H1 (cell line): ENCODE measurements at regions not wholly inside any gene's neighbourhood (a gene's known extent, or its start where the extent isn't known, plus 50 kb on each side); places are given as distances from the start of the nearest gene placed in this dataset.

ENCODE experiments used
- ATF3 ChIP-seq: IDR thresholded peaks from 2 replicates; pipeline ENCODE4 v1.6.1; 2011; ENCODE audit warnings: low read depth, mild to moderate bottlenecking, low read length; ENCODE audit not compliant: insufficient read depth
- CHD2 ChIP-seq: IDR thresholded peaks from 2 replicates; pipeline ENCODE4 v1.6.1; 2012; ENCODE audit warnings: low read length, improper control_type of control experiment
- CTCF ChIP-seq, 3 experiments: IDR thresholded peaks; 1 replicate in 2 of 3; 2 replicates in 1 of 3; pipeline versions ENCODE4 v1.5.1 to v1.6.1; 2011; ENCODE audit warnings: low read length in 3 of 3, mild to moderate bottlenecking in 3 of 3, inconsistent platforms in 2 of 3, low read depth in 1 of 3, moderate library complexity in 1 of 3; ENCODE audit not compliant: insufficient read depth in 1 of 3; ENCODE audit errors: control extremely low read depth in 1 of 3
- JUN ChIP-seq: IDR thresholded peaks from 2 replicates; pipeline ENCODE4 v1.6.1; 2011; ENCODE audit warnings: low read depth, mild to moderate bottlenecking, improper control_type of control experiment, low read length
- MAX ChIP-seq: IDR thresholded peaks from 2 replicates; pipeline ENCODE4 v1.6.1; 2012; ENCODE audit warnings: inconsistent platforms
- POLR2A ChIP-seq, 2 experiments: IDR thresholded peaks; 1 replicate in 1 of 2; 2 replicates in 1 of 2; pipeline ENCODE4 v1.6.1; 2011; ENCODE audit warnings: low read depth in 2 of 2, low read length in 2 of 2, mild to moderate bottlenecking in 2 of 2; ENCODE audit errors: control extremely low read depth in 1 of 2
- SIN3A ChIP-seq, 2 experiments: IDR thresholded peaks in 1 of 2; conservative IDR thresholded peaks in 1 of 2; 2 replicates each; pipeline ENCODE4 v1.6.1; 2011 to 2012; ENCODE audit warnings: low read length in 2 of 2, improper control_type of control experiment in 1 of 2, low read depth in 1 of 2, mild to moderate bottlenecking in 1 of 2

DNA sequence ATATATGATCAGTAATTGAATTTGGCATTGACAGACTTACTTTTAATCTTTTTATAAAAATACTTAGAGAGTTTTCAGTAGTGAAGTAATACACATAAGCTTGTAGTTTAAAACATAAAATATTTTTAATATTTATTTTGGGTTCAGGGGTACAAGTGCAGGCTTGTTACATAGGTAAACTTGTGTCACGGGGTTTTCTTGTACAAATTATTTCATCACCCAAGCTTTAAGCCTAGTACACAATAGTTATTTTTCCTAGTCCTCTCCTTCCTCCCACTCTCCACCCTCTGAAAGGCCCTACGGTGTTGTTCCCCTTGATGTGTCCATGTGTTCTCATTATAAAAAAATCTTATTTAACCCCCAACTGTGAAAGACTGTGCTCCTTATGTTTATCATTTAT is 1397.8 kb upstream of the RAG2 start:
- no peak for TF ChIP-seq CTCF (IDR thresholded peaks at IDR 0.05; ENCODE audit: control extremely low read depth in 1 of 3, insufficient read depth in 1 of 3, low read depth in 1 of 3, low read length in 3 of 3)
- no peak for TF ChIP-seq CHD2
- no peak for TF ChIP-seq ATF3
- no peak for TF ChIP-seq MAX
- no peak for TF ChIP-seq JUN
- no peak for TF ChIP-seq SIN3A (conservative IDR thresholded peaks at IDR 0.05 in 1 of 2, IDR thresholded peaks at IDR 0.05 in 1 of 2; ENCODE audit: low read depth in 1 of 2, low read length in 2 of 2)
- TF ChIP-seq POLR2A (IDR thresholded peaks at IDR 0.05; ENCODE audit: control extremely low read depth in 1 of 2, low read depth in 2 of 2, low read length in 2 of 2), result no peak
